ENCODE measurements at regions not wholly inside any gene's neighbourhood (a gene's known extent, or its start where the extent isn't known, plus 50 kb on each side); places are given as distances from the start of the nearest gene placed in this dataset.

DNA sequence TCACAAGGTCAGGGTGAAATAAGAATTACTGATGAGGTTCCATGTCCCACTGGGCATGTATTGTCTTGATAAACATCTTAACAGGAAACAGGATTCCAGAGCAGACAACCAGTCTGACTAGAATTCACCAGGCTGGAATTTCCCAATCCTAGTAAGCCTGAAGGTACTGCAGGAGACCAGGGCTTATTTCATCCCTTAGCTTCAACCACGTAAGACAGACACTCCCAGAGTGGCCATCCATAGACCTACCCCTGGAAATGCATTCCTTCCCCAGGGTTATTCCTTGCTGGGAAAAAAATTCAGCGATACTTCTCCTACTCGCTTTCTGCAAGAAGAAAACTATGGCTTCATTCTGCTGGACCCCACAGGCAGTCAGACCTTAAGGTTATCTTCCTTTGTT lies 785.4 kb downstream of the NR2F1-AS1 start:
- intact Hi-C loops (cut with DNase I, micrococcal nuclease) = no loop called here
- ATAC-seq (no peak), DNase-seq (no peak)
- TF ChIP-seq CTCF (IDR thresholded peaks at IDR 0.05) = no peak
- H3K4me1 ChIP-seq (ENCODE audit: low read depth) = no peaks in the 10 kb centered on the region
- peaks cover 7% of the 10 kb centered on the region for H3K9me3 ChIP-seq
- no peak overlapping the region for H3K4me3 ChIP-seq
- no peaks in the 10 kb centered on the region for H3K36me3 ChIP-seq (ENCODE audit: low read depth)

GRCh38 chr5:92780057-92780456 lies 801.0 kb downstream of the NR2F1-AS1 start:
- Histone ChIP-seq H3K4me3 (no peak overlapping the region), H3K36me3 (ENCODE audit: low read depth) (no peaks in the 10 kb centered on the region), H3K9me3 (no peaks in the 10 kb centered on the region), H3K4me1 (ENCODE audit: low read depth) (no peaks in the 10 kb centered on the region)
- no peak for TF ChIP-seq CTCF (IDR thresholded peaks at IDR 0.05)
- intact Hi-C loops (cut with DNase I, micrococcal nuclease) = no loop called here
- no peak for DNase-seq
- ATAC-seq = no peak

- no peak for ATAC-seq
- DNase-seq = no peak
- intact Hi-C loops (cut with DNase I, micrococcal nuclease) = no loop called here
Observed at GRCh38 chr5:92779536-92779935, 801.5 kb downstream of the NR2F1-AS1 start.

DNA sequence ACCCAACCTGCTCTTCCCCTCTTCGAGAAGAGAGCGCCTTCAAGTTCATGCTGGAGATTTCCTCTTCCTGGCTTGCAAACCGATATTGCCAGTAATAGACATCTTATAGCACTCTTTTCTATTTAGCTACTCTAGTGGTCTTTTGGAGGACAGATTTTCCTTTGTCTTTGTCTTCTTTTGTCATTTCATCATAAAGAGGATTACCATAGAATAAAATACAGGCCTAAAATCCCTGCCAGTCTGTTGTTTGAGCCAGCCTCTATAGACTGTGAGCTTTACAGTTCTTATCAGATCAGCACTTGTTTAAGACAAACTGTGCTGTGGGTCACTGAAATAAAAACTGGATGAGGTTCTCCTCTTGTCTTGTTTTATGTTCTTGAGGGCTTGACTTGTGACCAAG lies 802.8 kb downstream of the NR2F1-AS1 start:
- Histone ChIP-seq H3K4me3 (no peak overlapping the region), H3K9me3 (no peaks in the 10 kb centered on the region), H3K4me1 (ENCODE audit: low read depth) (no peaks in the 10 kb centered on the region), H3K36me3 (ENCODE audit: low read depth) (no peaks in the 10 kb centered on the region)
- TF ChIP-seq CTCF (IDR thresholded peaks at IDR 0.05) = no peak
- DNase-seq = no peak
- intact Hi-C loops (cut with DNase I, micrococcal nuclease) = no loop called here
- no peak for ATAC-seq

More at GRCh38 chr5:92779536-92779935, 801.5 kb downstream of the NR2F1-AS1 start:
- no peaks in the 10 kb centered on the region for H3K4me1 ChIP-seq (ENCODE audit: low read depth)
- H3K36me3 ChIP-seq (ENCODE audit: low read depth) = no peaks in the 10 kb centered on the region
- no peak overlapping the region for H3K4me3 ChIP-seq
- H3K9me3 ChIP-seq = no peaks in the 10 kb centered on the region
- no peak for TF ChIP-seq CTCF (IDR thresholded peaks at IDR 0.05)

GRCh38 chr5:92777421-92777820 lies 803.6 kb downstream of the NR2F1-AS1 start:
- DNase-seq (no peak), ATAC-seq (no peak)
- intact Hi-C loops (cut with DNase I, micrococcal nuclease) = no loop called here
- no peaks in the 10 kb centered on the region for H3K36me3 ChIP-seq (ENCODE audit: low read depth)
- no peak for TF ChIP-seq CTCF (IDR thresholded peaks at IDR 0.05)
- no peaks in the 10 kb centered on the region for H3K9me3 ChIP-seq
- H3K4me1 ChIP-seq (ENCODE audit: low read depth) = no peaks in the 10 kb centered on the region
- no peak overlapping the region for H3K4me3 ChIP-seq

All from mucosa of descending colon (tissue), 3 donors.